ENCODE measurements at regions not wholly inside any gene's neighbourhood (a gene's known extent, or its start where the extent isn't known, plus 50 kb on each side); places are given as distances from the start of the nearest gene placed in this dataset.

DNA sequence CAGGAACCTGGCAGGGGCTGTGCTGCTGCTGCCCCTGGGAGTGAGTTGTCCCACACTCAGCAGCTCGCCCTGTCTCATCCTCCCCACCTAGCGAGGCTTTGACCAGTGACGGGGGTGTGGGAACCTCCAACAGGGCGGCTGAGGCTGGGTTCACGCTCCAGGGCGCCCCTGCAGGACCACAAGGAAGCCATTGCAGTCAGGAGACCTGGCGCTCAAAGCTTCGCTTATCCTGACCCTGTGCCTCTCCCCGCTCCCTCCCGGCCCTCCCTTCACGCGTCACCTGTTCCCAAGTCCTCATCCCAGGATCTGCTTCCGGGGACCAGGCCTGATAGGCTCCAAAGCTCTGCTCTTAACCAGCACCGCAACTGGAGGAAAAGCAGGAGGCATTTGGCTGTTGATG, 272.0 kb upstream of the SFSWAP start:
- TF ChIP-seq, protein P1, sequence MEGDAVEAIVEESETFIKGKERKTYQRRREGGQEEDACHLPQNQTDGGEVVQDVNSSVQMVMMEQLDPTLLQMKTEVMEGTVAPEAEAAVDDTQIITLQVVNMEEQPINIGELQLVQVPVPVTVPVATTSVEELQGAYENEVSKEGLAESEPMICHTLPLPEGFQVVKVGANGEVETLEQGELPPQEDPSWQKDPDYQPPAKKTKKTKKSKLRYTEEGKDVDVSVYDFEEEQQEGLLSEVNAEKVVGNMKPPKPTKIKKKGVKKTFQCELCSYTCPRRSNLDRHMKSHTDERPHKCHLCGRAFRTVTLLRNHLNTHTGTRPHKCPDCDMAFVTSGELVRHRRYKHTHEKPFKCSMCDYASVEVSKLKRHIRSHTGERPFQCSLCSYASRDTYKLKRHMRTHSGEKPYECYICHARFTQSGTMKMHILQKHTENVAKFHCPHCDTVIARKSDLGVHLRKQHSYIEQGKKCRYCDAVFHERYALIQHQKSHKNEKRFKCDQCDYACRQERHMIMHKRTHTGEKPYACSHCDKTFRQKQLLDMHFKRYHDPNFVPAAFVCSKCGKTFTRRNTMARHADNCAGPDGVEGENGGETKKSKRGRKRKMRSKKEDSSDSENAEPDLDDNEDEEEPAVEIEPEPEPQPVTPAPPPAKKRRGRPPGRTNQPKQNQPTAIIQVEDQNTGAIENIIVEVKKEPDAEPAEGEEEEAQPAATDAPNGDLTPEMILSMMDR (IDR thresholded peaks at IDR 0.05; ENCODE audit: insufficient read depth, low read length) = no peak
- TF ChIP-seq, protein P2, sequence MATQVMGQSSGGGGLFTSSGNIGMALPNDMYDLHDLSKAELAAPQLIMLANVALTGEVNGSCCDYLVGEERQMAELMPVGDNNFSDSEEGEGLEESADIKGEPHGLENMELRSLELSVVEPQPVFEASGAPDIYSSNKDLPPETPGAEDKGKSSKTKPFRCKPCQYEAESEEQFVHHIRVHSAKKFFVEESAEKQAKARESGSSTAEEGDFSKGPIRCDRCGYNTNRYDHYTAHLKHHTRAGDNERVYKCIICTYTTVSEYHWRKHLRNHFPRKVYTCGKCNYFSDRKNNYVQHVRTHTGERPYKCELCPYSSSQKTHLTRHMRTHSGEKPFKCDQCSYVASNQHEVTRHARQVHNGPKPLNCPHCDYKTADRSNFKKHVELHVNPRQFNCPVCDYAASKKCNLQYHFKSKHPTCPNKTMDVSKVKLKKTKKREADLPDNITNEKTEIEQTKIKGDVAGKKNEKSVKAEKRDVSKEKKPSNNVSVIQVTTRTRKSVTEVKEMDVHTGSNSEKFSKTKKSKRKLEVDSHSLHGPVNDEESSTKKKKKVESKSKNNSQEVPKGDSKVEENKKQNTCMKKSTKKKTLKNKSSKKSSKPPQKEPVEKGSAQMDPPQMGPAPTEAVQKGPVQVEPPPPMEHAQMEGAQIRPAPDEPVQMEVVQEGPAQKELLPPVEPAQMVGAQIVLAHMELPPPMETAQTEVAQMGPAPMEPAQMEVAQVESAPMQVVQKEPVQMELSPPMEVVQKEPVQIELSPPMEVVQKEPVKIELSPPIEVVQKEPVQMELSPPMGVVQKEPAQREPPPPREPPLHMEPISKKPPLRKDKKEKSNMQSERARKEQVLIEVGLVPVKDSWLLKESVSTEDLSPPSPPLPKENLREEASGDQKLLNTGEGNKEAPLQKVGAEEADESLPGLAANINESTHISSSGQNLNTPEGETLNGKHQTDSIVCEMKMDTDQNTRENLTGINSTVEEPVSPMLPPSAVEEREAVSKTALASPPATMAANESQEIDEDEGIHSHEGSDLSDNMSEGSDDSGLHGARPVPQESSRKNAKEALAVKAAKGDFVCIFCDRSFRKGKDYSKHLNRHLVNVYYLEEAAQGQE (IDR thresholded peaks at IDR 0.05; ENCODE audit: insufficient replicate concordance, low read depth) = no peak
- TF ChIP-seq POLR2AphosphoS5 (IDR thresholded peaks at IDR 0.05; ENCODE audit: low read depth) (no peak), GABPA (IDR thresholded peaks at IDR 0.05; ENCODE audit: low read depth) (no peak)
